Myocyte (in vitro differentiated cells): ENCODE measurements at regions not wholly inside any gene's neighbourhood (a gene's known extent, or its start where the extent isn't known, plus 50 kb on each side); places are given as distances from the start of the nearest gene placed in this dataset.

Experiments
- DNase-seq: peaks from one replicate; pipeline ENCODE4 v3.0.0-alpha.2; 2012; ENCODE audit warnings: low read depth

GRCh38 chr21:31414263-31415000 lies 70.4 kb upstream of the TIAM1 start:
- no peak for DNase-seq

- DNase-seq, result no peak
These were observed 69.6 kb upstream of the TIAM1 start for GRCh38 chr21:31413698-31414097.

- no peak for DNase-seq
These were observed 66.6 kb upstream of the TIAM1 start for GRCh38 chr21:31410499-31411131.

DNA sequence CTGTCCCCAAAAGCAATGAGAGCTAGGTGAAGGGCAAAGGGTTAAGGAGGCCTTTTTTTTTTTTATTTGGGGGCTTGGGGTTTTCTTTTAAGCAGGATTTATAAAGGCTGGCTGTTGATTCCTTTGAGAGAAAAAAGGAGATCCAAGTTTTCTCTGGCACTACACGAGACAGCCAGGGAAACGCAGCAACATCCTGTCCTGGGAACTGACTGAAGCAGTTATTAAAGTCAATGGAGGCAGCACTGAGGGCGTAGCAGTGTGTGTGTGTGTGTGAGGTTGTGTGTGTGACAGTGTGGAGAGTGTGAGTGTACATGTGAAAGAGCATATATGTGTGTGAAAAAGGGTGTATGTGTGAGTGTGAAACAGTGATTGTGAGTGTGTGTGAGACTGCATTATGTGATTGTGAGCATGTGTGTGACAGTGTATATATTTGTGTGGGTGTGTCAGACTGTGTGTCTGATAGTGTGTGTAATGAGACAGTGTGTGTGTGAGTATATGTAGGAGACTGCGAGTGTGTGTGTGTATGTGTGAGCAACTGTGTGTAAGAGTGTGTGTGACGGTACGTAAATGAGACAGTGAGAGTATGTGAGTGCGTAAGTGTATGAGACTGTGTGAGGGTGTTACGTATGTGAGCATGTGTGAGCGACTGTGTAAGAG lies 65.9 kb upstream of the TIAM1 start:
- DNase-seq, result no peak

- DNase-seq, result no peak
These were observed 64.4 kb upstream of the TIAM1 start for GRCh38 chr21:31408301-31409088.

GRCh38 chr21:31406510-31406909 lies 62.4 kb upstream of the TIAM1 start:
- DNase-seq, result no peak

- DNase-seq, result no peak
These were observed 61.5 kb upstream of the TIAM1 start for GRCh38 chr21:31405604-31406003.

- no peak for DNase-seq
These were observed 59.7 kb upstream of the TIAM1 start for GRCh38 chr21:31403596-31404333.

DNA sequence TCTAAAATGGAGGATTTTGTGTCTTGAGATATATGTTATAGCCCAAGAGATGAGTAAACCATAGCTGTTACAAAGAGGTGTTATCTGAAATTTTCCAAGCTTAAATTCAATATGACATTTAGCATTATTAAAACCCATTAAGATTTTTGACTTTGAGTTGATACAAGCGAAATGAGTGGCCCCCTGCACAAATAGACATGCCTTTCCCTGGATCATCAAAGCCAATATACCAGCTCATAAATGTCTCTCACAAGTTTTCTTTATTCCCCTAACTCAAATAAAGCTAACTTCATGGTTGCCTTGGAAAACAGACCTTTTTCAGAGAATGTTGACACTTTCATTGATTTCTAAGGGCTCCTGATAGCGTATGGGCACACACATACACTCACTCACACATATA lies 55.5 kb upstream of the TIAM1 start:
- no peak for DNase-seq

DNA sequence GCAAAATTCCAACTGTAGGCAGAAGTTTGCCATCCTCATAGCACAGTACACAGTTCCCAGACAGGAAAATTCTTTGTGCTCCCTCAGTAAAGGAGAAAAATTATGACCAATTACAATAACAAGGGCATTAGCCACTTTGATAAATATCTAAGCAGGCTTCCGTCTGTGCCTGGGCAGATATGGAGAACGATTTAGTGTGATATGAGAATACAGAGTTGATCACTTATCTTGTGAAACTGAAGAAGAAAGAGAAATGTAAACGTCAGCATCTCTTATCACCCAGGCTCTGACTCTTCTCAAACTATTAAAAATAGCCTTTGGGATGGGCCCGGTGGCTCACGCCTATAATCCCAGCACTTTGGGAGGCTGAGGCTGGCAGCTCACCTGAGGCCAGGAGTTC lies 54.5 kb upstream of the TIAM1 start:
- DNase-seq, result no peak

DNA sequence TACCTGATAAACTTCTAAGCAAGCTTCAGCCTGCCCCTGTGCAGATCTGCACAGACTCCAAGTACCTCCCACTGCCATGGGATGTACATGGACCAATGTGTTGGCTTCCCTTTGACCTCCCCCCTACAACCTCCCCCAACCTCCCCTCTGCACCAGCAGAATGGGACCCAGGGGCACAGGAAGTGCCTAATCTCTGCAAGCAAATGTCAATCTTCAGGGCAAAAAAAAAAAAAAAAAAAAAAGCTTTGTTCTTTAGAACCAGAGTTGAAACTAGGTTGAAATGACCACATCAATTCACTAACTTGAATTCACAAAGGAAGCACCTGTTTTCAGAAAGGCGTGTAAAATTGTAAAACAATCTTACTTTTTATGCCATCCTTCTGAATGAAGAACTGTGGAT lies 53.9 kb upstream of the TIAM1 start:
- no peak for DNase-seq

DNA sequence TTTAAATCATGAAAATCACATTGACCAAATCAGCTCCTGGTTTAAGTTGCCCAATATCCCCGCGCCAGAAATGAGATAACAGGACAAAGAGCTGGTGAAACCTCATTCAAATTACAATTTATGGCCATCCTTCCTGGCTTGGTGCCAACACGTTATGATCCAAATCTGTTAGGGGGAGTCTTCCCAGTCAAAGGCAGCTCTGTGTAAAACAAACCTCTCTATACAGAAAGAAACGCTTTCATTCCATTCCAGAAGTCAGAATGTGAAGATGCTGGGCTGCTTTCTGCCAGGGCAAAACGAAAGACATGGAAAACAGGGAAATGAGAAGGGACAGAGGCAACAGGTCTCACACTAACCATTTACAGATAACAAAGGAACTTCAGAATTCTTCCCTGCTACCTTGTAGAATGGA lies 53.5 kb upstream of the TIAM1 start:
- DNase-seq, result peak; percentile 0

GRCh38 chr21:31397030-31397429 lies 53.0 kb upstream of the TIAM1 start:
- no peak for DNase-seq

GRCh38 chr21:31396399-31396798 lies 52.3 kb upstream of the TIAM1 start:
- DNase-seq, result no peak

DNA sequence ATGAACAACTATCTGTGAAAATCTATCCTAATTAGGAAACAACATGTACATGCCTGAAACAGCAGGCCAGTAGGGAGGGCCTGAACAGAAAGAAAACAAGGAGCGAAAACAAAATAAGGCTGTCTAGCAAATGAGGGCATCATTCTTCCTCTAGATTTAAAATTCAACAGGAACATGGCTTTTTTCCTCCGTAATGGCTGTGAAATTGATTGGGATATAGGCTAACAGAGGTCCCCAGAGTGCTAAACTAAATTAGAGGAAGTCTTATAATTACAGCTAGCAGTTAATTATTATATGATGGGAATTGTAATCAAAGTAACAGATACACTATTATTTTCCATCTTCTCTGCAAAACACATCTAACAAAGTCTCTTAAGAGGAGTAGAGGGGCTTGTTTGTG lies 51.7 kb upstream of the TIAM1 start:
- no peak for DNase-seq

DNA sequence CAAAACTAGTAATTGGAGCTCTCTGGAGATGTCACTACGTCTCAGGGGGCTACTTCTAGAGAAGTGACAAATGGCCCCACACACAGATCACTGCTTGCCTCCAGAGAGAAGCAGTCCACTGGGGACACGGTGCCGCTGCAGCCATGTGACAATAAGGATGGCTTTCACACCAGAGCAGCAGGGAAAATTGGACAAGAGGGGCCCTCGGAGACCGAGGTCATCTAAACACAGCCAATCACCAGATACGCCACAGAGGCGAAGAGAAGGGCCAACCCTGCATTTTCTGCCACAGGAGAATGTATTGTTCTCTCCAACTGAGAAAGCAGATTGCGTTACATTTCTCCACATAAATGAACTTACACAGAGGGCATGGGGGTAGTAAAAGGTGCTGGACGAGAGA lies 51.2 kb upstream of the TIAM1 start:
- no peak for DNase-seq

DNA sequence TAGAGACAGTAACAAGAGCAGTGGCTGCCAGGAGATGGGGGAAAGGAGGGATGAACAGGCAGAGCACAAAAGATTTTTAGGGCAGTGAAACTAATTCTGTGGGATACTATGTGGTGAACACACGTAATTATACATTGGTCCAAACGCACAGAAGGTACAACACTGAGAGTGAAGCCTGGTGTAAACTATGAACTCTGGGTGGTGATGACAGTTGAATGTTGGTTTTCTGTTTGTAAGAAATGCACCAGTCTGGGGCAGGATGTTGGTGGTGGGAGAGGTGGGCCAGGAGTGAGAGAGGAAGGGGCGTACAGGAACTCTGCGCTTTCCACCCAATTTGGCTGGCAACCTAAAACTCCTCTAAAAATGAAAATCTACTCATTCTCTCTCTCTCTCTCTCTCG lies 50.2 kb upstream of the TIAM1 start:
- DNase-seq, result no peak
